ELR (cell line): ENCODE measurements at regions not wholly inside any gene's neighbourhood (a gene's known extent, or its start where the extent isn't known, plus 50 kb on each side); places are given as distances from the start of the nearest gene placed in this dataset.
"Not testable (repeated sequence)": the region's sequence is repeated elsewhere in the genome, so short reads cannot be mapped to it uniquely, and the experiment has no call there.

Source experiments
- DNase-seq: peaks from one replicate; pipeline ENCODE4 v3.0.0-alpha.2; 2015; ENCODE audit warnings: low read depth

- not testable (repeated sequence) for DNase-seq
Measured at GRCh38 chr5:43818394-43818793, 215.4 kb downstream of the NNT start.

- no peak for DNase-seq
Measured at GRCh38 chr5:43815497-43815896, 212.5 kb downstream of the NNT start.

GRCh38 chr5:43804723-43805122 lies 201.7 kb downstream of the NNT start:
- DNase-seq: no peak

GRCh38 chr5:43804041-43804440 lies 201.1 kb downstream of the NNT start:
- no peak for DNase-seq

- no peak for DNase-seq
Measured at GRCh38 chr5:43802651-43803050, 199.7 kb downstream of the NNT start.

GRCh38 chr5:43802119-43802518 lies 199.1 kb downstream of the NNT start:
- peak; percentile 10 for DNase-seq

GRCh38 chr5:43798740-43799139 lies 195.8 kb downstream of the NNT start:
- no peak for DNase-seq

GRCh38 chr5:43791880-43792279 lies 188.9 kb downstream of the NNT start:
- not testable (repeated sequence) for DNase-seq

- no peak for DNase-seq
Measured at GRCh38 chr5:43785198-43785597, 182.2 kb downstream of the NNT start.

- DNase-seq: peak; percentile 2
Measured at GRCh38 chr5:43780586-43780985, 177.6 kb downstream of the NNT start.

GRCh38 chr5:43774881-43775399 lies 172.0 kb downstream of the NNT start:
- DNase-seq: no peak

GRCh38 chr5:43773478-43773844 lies 170.5 kb downstream of the NNT start:
- DNase-seq: peak; percentile 55

GRCh38 chr5:43772764-43773477 lies 169.9 kb downstream of the NNT start:
- peak; percentile 40 for DNase-seq

GRCh38 chr5:43772458-43772763 lies 169.4 kb downstream of the NNT start:
- DNase-seq: no peak

- DNase-seq: no peak
Measured at GRCh38 chr5:43771611-43772031, 168.6 kb downstream of the NNT start.

- DNase-seq: no peak
Measured at GRCh38 chr5:43769571-43770355, 166.8 kb downstream of the NNT start.
